Activated T-cell treated with anti-CD3 and anti-CD28 coated beads for 1 hour (primary cell): ENCODE measurements at regions not wholly inside any gene's neighbourhood (a gene's known extent, or its start where the extent isn't known, plus 50 kb on each side); places are given as distances from the start of the nearest gene placed in this dataset.

Experiments
- DNase-seq: peaks from one replicate; pipeline ENCODE4 v3.0.0-alpha.2; 2020; ENCODE audit warnings: low read depth

- no peak for DNase-seq
Measured at GRCh38 chrX:22325096-22325495, 52.4 kb downstream of the CBLL2 start.

- DNase-seq, result no peak
Measured at GRCh38 chrX:22329783-22330182, 57.1 kb downstream of the CBLL2 start.

GRCh38 chrX:22338740-22339139 lies 66.0 kb downstream of the CBLL2 start:
- DNase-seq, result no peak

- DNase-seq, result no peak
Measured at GRCh38 chrX:22339459-22339858, 66.7 kb downstream of the CBLL2 start.

GRCh38 chrX:22340022-22340616 lies 67.4 kb downstream of the CBLL2 start:
- no peak for DNase-seq

GRCh38 chrX:22343192-22343591 lies 70.5 kb downstream of the CBLL2 start:
- DNase-seq, result no peak

GRCh38 chrX:22345884-22346283 lies 73.2 kb downstream of the CBLL2 start:
- no peak for DNase-seq

- DNase-seq, result no peak
Measured at GRCh38 chrX:22347491-22347890, 74.8 kb downstream of the CBLL2 start.

- no peak for DNase-seq
Measured at GRCh38 chrX:22349116-22349515, 76.4 kb downstream of the CBLL2 start.

- no peak for DNase-seq
Measured at GRCh38 chrX:22351076-22351475, 78.4 kb downstream of the CBLL2 start.

- DNase-seq, result no peak
Measured at GRCh38 chrX:22351966-22352365, 79.3 kb downstream of the CBLL2 start.

GRCh38 chrX:22357621-22358020 lies 84.9 kb downstream of the CBLL2 start:
- no peak for DNase-seq

GRCh38 chrX:22360129-22360528 lies 87.4 kb downstream of the CBLL2 start:
- no peak for DNase-seq

- DNase-seq, result no peak
Measured at GRCh38 chrX:22365460-22365859, 92.7 kb downstream of the CBLL2 start.

GRCh38 chrX:22366166-22366702 lies 93.5 kb downstream of the CBLL2 start:
- no peak for DNase-seq

- DNase-seq, result no peak
Measured at GRCh38 chrX:22366906-22367305, 94.2 kb downstream of the CBLL2 start.

GRCh38 chrX:22373094-22373493 lies 100.4 kb downstream of the CBLL2 start:
- DNase-seq, result no peak

- no peak for DNase-seq
Measured at GRCh38 chrX:22373766-22374165, 101.1 kb downstream of the CBLL2 start.

- no peak for DNase-seq
Measured at GRCh38 chrX:22376369-22376768, 103.7 kb downstream of the CBLL2 start.

GRCh38 chrX:22378296-22378695 lies 105.6 kb downstream of the CBLL2 start:
- no peak for DNase-seq

GRCh38 chrX:22383988-22384387 lies 111.3 kb downstream of the CBLL2 start:
- DNase-seq, result no peak

GRCh38 chrX:22389556-22390179 lies 117.0 kb downstream of the CBLL2 start:
- DNase-seq, result no peak

- no peak for DNase-seq
Measured at GRCh38 chrX:22392133-22392948, 119.6 kb downstream of the CBLL2 start.
